ENCODE measurements at regions not wholly inside any gene's neighbourhood (a gene's known extent, or its start where the extent isn't known, plus 50 kb on each side); places are given as distances from the start of the nearest gene placed in this dataset.

- TF ChIP-seq POLR2A (IDR thresholded peaks at IDR 0.05) (no peak), CTCF (IDR thresholded peaks at IDR 0.05) (no peak)
These were observed 76.8 kb upstream of the EPC2 start for GRCh38 chr2:148567716-148568115.
